A673 (cell line): ENCODE measurements at regions not wholly inside any gene's neighbourhood (a gene's known extent, or its start where the extent isn't known, plus 50 kb on each side); places are given as distances from the start of the nearest gene placed in this dataset.

Source experiments
- CTCF ChIP-seq: fragments of 300-800, 200-600 bp; sonication (generic); conservative IDR thresholded peaks from 2 replicates; pipeline ENCODE4 v1.5.1; 2017; ENCODE audit warnings: low read depth, mild to moderate bottlenecking, antibody characterized with exemption, low read length, moderate library complexity, mixed read lengths
- EZH2 ChIP-seq: fragments of 200-600 bp; sonication (generic); IDR thresholded peaks from 2 replicates; pipeline ENCODE4 v1.6.1; 2017; ENCODE audit warnings: borderline replicate concordance, low read depth, mild to moderate bottlenecking, mixed read lengths, antibody characterized with exemption, low read length; ENCODE audit not compliant: poor library complexity, severe bottlenecking

GRCh38 chr2:67225287-67225973, 171.7 kb upstream of the ETAA1 start:
- TF ChIP-seq CTCF = no peak
- TF ChIP-seq EZH2 = no peak
